ENCODE measurements at regions not wholly inside any gene's neighbourhood (a gene's known extent, or its start where the extent isn't known, plus 50 kb on each side); places are given as distances from the start of the nearest gene placed in this dataset.

DNA sequence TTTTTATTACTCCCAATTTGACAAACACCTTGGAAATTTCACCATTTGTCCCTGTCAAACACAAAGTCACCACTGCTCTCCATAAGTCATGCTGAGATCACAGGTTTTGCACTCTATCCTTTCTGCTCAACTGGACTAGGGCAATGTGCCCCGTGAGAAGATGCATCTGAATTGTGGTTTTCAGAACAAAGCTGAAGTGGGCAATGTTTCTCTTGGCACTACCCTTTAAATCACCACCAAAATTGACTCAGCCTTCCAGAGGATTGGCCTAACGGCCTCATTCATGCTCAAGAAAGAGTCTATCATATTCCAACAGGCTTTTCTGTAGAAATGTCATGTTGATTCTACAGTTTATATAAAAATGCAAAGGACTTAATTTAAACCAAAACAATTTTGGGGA is 81.0 kb upstream of the TRIO start:
- no peaks in the 10 kb centered on the region for H3K36me3 ChIP-seq
- peaks cover 99% of the 10 kb centered on the region for H3K27me3 ChIP-seq (ENCODE audit: insufficient read depth, low read depth, severe bottlenecking)
- H3K27ac ChIP-seq = no peak overlapping the region
- no peak overlapping the region for H3K4me3 ChIP-seq (ENCODE audit: low read depth, low read length)
- TF ChIP-seq, protein P1, sequence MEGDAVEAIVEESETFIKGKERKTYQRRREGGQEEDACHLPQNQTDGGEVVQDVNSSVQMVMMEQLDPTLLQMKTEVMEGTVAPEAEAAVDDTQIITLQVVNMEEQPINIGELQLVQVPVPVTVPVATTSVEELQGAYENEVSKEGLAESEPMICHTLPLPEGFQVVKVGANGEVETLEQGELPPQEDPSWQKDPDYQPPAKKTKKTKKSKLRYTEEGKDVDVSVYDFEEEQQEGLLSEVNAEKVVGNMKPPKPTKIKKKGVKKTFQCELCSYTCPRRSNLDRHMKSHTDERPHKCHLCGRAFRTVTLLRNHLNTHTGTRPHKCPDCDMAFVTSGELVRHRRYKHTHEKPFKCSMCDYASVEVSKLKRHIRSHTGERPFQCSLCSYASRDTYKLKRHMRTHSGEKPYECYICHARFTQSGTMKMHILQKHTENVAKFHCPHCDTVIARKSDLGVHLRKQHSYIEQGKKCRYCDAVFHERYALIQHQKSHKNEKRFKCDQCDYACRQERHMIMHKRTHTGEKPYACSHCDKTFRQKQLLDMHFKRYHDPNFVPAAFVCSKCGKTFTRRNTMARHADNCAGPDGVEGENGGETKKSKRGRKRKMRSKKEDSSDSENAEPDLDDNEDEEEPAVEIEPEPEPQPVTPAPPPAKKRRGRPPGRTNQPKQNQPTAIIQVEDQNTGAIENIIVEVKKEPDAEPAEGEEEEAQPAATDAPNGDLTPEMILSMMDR (IDR thresholded peaks at IDR 0.05; ENCODE audit: low read depth, low read length) = no peak
- peaks cover 21% of the 10 kb centered on the region for H3K9me3 ChIP-seq (ENCODE audit: severe bottlenecking)
- no peak for DNase-seq

DNA sequence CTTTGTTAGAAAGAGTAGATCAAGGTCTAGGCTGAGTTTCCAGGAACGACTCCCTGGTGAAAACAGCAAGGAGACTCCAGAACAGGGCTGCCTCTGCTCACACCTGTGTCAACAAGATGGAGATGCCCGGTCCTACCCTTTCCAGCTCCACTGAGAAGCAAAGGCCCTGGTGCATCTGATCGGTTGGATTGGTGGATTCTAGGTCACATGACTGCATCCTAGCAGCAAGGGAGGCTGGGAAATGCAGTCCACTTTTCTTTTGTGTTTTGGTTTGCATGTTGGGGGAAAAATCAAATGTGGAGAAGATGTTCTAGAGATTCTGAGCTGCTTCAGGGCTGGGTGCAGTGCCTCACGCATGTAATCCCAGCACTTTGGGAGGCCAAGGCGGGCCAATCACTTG is 82.0 kb upstream of the TRIO start:
- H3K4me3 ChIP-seq (ENCODE audit: low read depth, low read length) = no peak overlapping the region
- TF ChIP-seq, protein P1 (IDR thresholded peaks at IDR 0.05; ENCODE audit: low read depth, low read length) = no peak
- peaks cover 22% of the 10 kb centered on the region for H3K9me3 ChIP-seq (ENCODE audit: severe bottlenecking)
- no peaks in the 10 kb centered on the region for H3K36me3 ChIP-seq
- no peak overlapping the region for H3K27ac ChIP-seq
- DNase-seq = no peak
- H3K27me3 ChIP-seq (ENCODE audit: insufficient read depth, low read depth, severe bottlenecking) = peaks cover 99% of the 10 kb centered on the region

DNA sequence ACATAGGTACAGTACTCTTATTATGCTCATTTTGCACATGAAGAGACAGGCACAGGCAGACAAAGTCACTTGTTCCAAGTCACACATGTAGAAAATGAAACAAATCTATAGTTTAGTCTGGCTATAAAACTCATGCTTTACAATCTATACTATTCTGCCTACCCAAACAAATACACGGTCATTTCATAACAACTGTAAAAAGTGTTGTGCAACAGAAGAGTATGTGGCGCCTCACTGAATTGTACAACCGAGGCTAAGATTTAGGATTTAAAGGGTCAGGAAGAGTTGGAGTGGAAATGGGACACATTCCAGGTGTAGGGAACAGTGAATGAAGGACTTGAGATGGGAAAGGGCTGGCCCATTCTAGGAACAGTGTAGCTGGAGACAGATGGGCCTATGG is 82.9 kb upstream of the TRIO start:
- DNase-seq = no peak
- Histone ChIP-seq H3K27me3 (ENCODE audit: insufficient read depth, low read depth, severe bottlenecking) (peaks cover 99% of the 10 kb centered on the region), H3K9me3 (ENCODE audit: severe bottlenecking) (peaks cover 26% of the 10 kb centered on the region), H3K4me3 (ENCODE audit: low read depth, low read length) (no peak overlapping the region), H3K27ac (no peak overlapping the region), H3K36me3 (no peaks in the 10 kb centered on the region)
- TF ChIP-seq, protein P1 (IDR thresholded peaks at IDR 0.05; ENCODE audit: low read depth, low read length) = no peak

DNA sequence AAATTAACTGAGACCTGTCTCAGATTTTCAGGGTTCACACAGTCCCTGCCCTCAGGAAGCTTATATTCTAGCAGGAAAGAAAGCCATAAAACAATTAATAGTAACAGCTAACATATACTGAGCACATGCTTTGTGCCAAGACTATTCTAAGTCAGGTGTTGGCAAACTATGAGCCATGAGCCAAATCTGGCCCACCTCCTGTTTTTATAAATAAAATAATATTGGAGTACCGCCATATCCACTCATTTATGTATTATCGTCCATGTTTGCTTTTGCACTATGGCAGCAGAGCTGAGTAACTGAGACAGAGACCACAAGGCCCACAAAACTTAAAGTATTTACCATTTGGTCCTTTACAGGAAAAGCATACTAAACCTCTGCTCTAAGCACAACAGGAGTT is 83.3 kb upstream of the TRIO start:
- DNase-seq = no peak
- TF ChIP-seq, protein P1 (IDR thresholded peaks at IDR 0.05; ENCODE audit: low read depth, low read length) = no peak
- Histone ChIP-seq H3K27ac (no peak overlapping the region), H3K27me3 (ENCODE audit: insufficient read depth, low read depth, severe bottlenecking) (peaks cover 99% of the 10 kb centered on the region), H3K4me3 (ENCODE audit: low read depth, low read length) (no peak overlapping the region), H3K9me3 (ENCODE audit: severe bottlenecking) (peaks cover 26% of the 10 kb centered on the region), H3K36me3 (no peaks in the 10 kb centered on the region)

DNA sequence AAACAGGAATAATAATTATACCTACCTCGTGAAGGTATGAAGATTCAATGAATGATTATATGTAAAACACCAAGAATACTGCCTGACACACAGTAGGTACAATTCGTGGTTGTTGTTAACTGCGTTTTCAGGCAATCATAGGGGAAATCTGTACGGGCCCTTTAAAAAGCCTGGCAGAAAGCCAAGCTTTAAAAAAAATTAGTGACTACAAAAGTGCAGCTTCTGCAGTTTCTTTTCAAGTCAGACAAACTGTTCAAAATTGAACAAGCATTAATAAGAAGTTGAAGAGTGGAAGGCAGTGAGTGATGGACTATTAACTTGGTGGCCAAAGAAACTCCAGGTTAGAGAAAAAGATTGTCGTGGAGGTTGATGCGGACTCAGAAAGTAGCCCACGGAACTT is 85.9 kb upstream of the TRIO start:
- no peak for DNase-seq
- no peaks in the 10 kb centered on the region for H3K36me3 ChIP-seq
- TF ChIP-seq, protein P1 (IDR thresholded peaks at IDR 0.05; ENCODE audit: low read depth, low read length) = no peak
- H3K4me3 ChIP-seq (ENCODE audit: low read depth, low read length) = no peak overlapping the region
- peaks cover 98% of the 10 kb centered on the region for H3K27me3 ChIP-seq (ENCODE audit: insufficient read depth, low read depth, severe bottlenecking)
- H3K9me3 ChIP-seq (ENCODE audit: severe bottlenecking) = peaks cover 26% of the 10 kb centered on the region
- H3K27ac ChIP-seq = no peak overlapping the region

DNA sequence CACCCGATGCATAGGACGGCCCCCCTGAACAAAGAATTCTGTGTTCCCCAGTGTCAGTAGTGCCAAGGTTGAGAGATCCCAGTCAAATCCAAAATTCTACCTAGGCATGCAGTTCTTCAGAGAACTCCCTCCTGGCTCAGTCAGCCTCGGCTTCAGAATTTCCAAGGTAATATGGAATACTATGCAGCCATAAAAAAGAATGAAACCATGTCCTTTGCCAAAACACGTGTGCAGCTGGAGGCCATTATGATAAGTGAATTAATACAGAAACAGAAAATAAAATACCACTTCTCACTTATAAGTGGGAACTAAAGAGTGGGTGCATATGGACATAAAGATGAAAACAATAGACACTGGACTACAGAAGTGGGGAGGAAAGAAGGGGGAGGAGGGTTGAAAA is 87.1 kb upstream of the TRIO start:
- Histone ChIP-seq H3K36me3 (no peaks in the 10 kb centered on the region), H3K27ac (no peak overlapping the region), H3K9me3 (ENCODE audit: severe bottlenecking) (peaks cover 17% of the 10 kb centered on the region), H3K27me3 (ENCODE audit: insufficient read depth, low read depth, severe bottlenecking) (peaks cover 98% of the 10 kb centered on the region), H3K4me3 (ENCODE audit: low read depth, low read length) (no peak overlapping the region)
- DNase-seq = no peak
- TF ChIP-seq, protein P1 (IDR thresholded peaks at IDR 0.05; ENCODE audit: low read depth, low read length) = no peak
